ENCODE measurements at regions not wholly inside any gene's neighbourhood (a gene's known extent, or its start where the extent isn't known, plus 50 kb on each side); places are given as distances from the start of the nearest gene placed in this dataset.
"Not testable (repeated sequence)": the region's sequence is repeated elsewhere in the genome, so short reads cannot be mapped to it uniquely, and the experiment has no call there.

DNA sequence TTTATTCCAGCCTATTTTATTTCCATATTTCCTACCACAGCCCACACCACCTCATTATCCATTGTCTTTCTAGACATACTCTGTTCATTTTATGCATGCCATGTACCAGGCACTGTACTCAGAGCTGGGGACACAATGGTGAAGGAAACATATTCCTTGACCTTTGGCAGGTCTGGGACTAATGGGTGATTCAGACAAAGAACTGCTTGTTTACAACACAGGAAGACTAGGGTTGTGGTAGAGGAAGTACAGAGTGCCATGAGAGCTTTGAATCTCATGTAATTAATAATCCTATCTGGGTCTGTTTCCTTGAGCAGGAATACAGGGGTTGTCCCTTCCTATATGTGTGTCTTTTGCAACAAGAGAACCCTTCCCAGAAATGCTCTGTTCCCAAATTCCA lies 75.1 kb upstream of the NUDT10 start:
- ChIA-PET CTCF (no interaction called here), POLR2A (no interaction called here)
- no TSS peak for BruUV-seq (replicated peaks)
- H3K4me3 ChIP-seq (ENCODE audit: low read depth in 2 of 2, low read length in 2 of 2) = no peak overlapping the region
- no peak overlapping the region for H3K27ac ChIP-seq (ENCODE audit: low read length)
- TF ChIP-seq SIN3A (IDR thresholded peaks at IDR 0.05; ENCODE audit: borderline replicate concordance, insufficient read depth, low read depth, low read length) (no peak), TCF7L2 (IDR thresholded peaks at IDR 0.05; ENCODE audit: low read depth, low read length) (no peak), POLR2AphosphoS5 (IDR thresholded peaks at IDR 0.05; ENCODE audit: low read depth, low read length) (no peak)
- TF ChIP-seq, protein P1, sequence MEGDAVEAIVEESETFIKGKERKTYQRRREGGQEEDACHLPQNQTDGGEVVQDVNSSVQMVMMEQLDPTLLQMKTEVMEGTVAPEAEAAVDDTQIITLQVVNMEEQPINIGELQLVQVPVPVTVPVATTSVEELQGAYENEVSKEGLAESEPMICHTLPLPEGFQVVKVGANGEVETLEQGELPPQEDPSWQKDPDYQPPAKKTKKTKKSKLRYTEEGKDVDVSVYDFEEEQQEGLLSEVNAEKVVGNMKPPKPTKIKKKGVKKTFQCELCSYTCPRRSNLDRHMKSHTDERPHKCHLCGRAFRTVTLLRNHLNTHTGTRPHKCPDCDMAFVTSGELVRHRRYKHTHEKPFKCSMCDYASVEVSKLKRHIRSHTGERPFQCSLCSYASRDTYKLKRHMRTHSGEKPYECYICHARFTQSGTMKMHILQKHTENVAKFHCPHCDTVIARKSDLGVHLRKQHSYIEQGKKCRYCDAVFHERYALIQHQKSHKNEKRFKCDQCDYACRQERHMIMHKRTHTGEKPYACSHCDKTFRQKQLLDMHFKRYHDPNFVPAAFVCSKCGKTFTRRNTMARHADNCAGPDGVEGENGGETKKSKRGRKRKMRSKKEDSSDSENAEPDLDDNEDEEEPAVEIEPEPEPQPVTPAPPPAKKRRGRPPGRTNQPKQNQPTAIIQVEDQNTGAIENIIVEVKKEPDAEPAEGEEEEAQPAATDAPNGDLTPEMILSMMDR (IDR thresholded peaks at IDR 0.05) = no peak
- TF ChIP-seq, protein P2, sequence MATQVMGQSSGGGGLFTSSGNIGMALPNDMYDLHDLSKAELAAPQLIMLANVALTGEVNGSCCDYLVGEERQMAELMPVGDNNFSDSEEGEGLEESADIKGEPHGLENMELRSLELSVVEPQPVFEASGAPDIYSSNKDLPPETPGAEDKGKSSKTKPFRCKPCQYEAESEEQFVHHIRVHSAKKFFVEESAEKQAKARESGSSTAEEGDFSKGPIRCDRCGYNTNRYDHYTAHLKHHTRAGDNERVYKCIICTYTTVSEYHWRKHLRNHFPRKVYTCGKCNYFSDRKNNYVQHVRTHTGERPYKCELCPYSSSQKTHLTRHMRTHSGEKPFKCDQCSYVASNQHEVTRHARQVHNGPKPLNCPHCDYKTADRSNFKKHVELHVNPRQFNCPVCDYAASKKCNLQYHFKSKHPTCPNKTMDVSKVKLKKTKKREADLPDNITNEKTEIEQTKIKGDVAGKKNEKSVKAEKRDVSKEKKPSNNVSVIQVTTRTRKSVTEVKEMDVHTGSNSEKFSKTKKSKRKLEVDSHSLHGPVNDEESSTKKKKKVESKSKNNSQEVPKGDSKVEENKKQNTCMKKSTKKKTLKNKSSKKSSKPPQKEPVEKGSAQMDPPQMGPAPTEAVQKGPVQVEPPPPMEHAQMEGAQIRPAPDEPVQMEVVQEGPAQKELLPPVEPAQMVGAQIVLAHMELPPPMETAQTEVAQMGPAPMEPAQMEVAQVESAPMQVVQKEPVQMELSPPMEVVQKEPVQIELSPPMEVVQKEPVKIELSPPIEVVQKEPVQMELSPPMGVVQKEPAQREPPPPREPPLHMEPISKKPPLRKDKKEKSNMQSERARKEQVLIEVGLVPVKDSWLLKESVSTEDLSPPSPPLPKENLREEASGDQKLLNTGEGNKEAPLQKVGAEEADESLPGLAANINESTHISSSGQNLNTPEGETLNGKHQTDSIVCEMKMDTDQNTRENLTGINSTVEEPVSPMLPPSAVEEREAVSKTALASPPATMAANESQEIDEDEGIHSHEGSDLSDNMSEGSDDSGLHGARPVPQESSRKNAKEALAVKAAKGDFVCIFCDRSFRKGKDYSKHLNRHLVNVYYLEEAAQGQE (IDR thresholded peaks at IDR 0.05; ENCODE audit: insufficient read depth in 1 of 2, low read depth in 2 of 2, low read length in 1 of 2) = no peak
- no peak for ATAC-seq
- in situ Hi-C loops (cut with HindIII; ENCODE audit: low pct_unique_long_range_greater_than_20kb, low sequenced_read_pairs) (no loop called here), intact Hi-C loops (cut with micrococcal nuclease; ENCODE audit: unreplicated experiment) (no loop called here)
- H3K9me3 ChIP-seq (ENCODE audit: control insufficient read depth, insufficient read depth, low read depth, low read length) = no peaks in the 10 kb centered on the region
- H3K27me3 ChIP-seq (ENCODE audit: control insufficient read depth, insufficient read depth, low read length) = no peaks in the 10 kb centered on the region
- H3K36me3 ChIP-seq (ENCODE audit: control insufficient read depth, insufficient read depth, low read length) = no peaks in the 10 kb centered on the region
- no peaks in the 10 kb centered on the region for H3K4me1 ChIP-seq (ENCODE audit: control insufficient read depth, insufficient read depth, low read length)
- DNase-seq (ENCODE audit: low read depth, low spot score) = no peak

DNA sequence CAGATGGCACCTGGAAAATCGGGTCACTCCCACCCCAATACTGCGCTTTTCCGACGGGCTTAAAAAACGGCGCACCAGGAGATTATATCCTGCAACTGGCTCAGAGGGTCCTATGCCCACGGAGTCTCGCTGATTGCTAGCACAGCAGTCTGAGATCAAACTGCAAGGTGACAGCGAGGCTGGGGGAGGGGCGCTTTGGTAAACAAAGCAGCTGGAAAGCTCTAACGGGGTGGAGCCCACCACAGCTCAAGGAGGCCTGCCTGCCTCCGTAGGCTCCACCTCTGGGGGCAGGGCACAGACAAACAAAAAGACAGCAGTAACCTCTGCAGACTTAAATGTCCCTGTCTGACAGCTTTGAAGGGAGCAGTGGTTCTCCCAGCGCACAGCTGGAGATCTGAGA lies 70.4 kb upstream of the NUDT10 start:
- H3K27me3 ChIP-seq (ENCODE audit: control insufficient read depth, insufficient read depth, low read length); in situ Hi-C loops (cut with HindIII; ENCODE audit: low pct_unique_long_range_greater_than_20kb, low sequenced_read_pairs); CTCF ChIA-PET; H3K4me1 ChIP-seq (ENCODE audit: control insufficient read depth, insufficient read depth, low read length); BruUV-seq (replicated peaks); DNase-seq (ENCODE audit: low read depth, low spot score); ATAC-seq; POLR2A ChIA-PET; H3K27ac ChIP-seq (ENCODE audit: low read length); intact Hi-C loops (cut with micrococcal nuclease; ENCODE audit: unreplicated experiment); H3K4me3 ChIP-seq (ENCODE audit: low read depth in 2 of 2, low read length in 2 of 2); H3K36me3 ChIP-seq (ENCODE audit: control insufficient read depth, insufficient read depth, low read length); H3K9me3 ChIP-seq (ENCODE audit: control insufficient read depth, insufficient read depth, low read depth, low read length): not testable (repeated sequence)

- Histone ChIP-seq H3K36me3 (ENCODE audit: control insufficient read depth, insufficient read depth, low read length) (no peaks in the 10 kb centered on the region; the same call in 1 of the 2 replicates), H3K4me3 (ENCODE audit: low read depth in 2 of 2, low read length in 2 of 2) (no peak overlapping the region), H3K27ac (ENCODE audit: low read length) (no peak overlapping the region), H3K4me1 (ENCODE audit: control insufficient read depth, insufficient read depth, low read length) (no peaks in the 10 kb centered on the region), H3K27me3 (ENCODE audit: control insufficient read depth, insufficient read depth, low read length) (no peaks in the 10 kb centered on the region), H3K9me3 (ENCODE audit: control insufficient read depth, insufficient read depth, low read depth, low read length) (no peaks in the 10 kb centered on the region)
- DNase-seq (ENCODE audit: low read depth, low spot score) (no peak), ATAC-seq (no peak)
- in situ Hi-C loops (cut with HindIII; ENCODE audit: low pct_unique_long_range_greater_than_20kb, low sequenced_read_pairs) (no loop called here), intact Hi-C loops (cut with micrococcal nuclease; ENCODE audit: unreplicated experiment) (no loop called here)
- BruUV-seq (replicated peaks) = no TSS peak
- ChIA-PET POLR2A (no interaction called here), CTCF (no interaction called here)
- TF ChIP-seq, protein P2 (IDR thresholded peaks at IDR 0.05; ENCODE audit: insufficient read depth in 1 of 2, low read depth in 2 of 2, low read length in 1 of 2) = no peak
- TF ChIP-seq, protein P1 (IDR thresholded peaks at IDR 0.05) = no peak
- no peak for TF ChIP-seq SIN3A (IDR thresholded peaks at IDR 0.05; ENCODE audit: borderline replicate concordance, insufficient read depth, low read depth, low read length)
- no peak for TF ChIP-seq POLR2AphosphoS5 (IDR thresholded peaks at IDR 0.05; ENCODE audit: low read depth, low read length)
- TF ChIP-seq TCF7L2 (IDR thresholded peaks at IDR 0.05; ENCODE audit: low read depth, low read length) = no peak
Measured at GRCh38 chrX:51272638-51273037, 60.0 kb upstream of the NUDT10 start.
